IMR-90 (cell line): ENCODE measurements at regions not wholly inside any gene's neighbourhood (a gene's known extent, or its start where the extent isn't known, plus 50 kb on each side); places are given as distances from the start of the nearest gene placed in this dataset.

Experiments
- ATAC-seq: fragments of 200-7000 bp; cut with Tn5 transposase; 2 replicates; pipeline ENCODE4 v1.9.1; 2020; ENCODE audit warnings: low read depth, mild to moderate bottlenecking, moderate library complexity
- BruUV-seq: library from RNA; stranded (reverse); fragments of 400-500 nt; replicated peaks from 2 replicates; lab custom pipeline; 2021; lab: Mats Ljungman, UMichigan
- CTCF ChIA-PET: fragments of 300-600 bp; formaldehyde crosslinking; extraction: SDS; loops from one replicate; lab custom pipeline; 2021; ENCODE audit warnings: antibody characterized with exemption; lab: Yijun Ruan, JAX
- POLR2A ChIA-PET: fragments of 300-600 bp; sonication (Branson Sonifier 250); formaldehyde crosslinking; loops from one replicate; lab custom pipeline; 2022; ENCODE audit warnings: antibody characterized with exemption; ENCODE audit not compliant: unreplicated experiment; lab: Charles Lee
- DNase-seq: peaks from one replicate; pipeline ENCODE4 v3.0.0; 2013
- H2AFZ ChIP-seq: replicated peaks from 2 replicates; pipeline ENCODE3; 2013; ENCODE audit warnings: low read length, mild to moderate bottlenecking; ENCODE audit not compliant: poor library complexity
- H2AK5ac ChIP-seq: 2 replicates; pipeline ENCODE4 v1.6.1; 2013; ENCODE audit warnings: low read depth, low read length, inconsistent platforms
- H2AK9ac ChIP-seq: replicated peaks from 2 replicates; pipeline ENCODE3; 2013; ENCODE audit warnings: mild to moderate bottlenecking, low read depth, low read length, moderate library complexity; ENCODE audit not compliant: poor library complexity
- H2BK120ac ChIP-seq: 2 replicates; pipeline ENCODE4 v1.6.1; 2013; ENCODE audit warnings: low read depth, low read length, inconsistent platforms
- H2BK15ac ChIP-seq: 3 replicates; pipeline ENCODE4 v1.6.1; 2013; ENCODE audit warnings: low read depth, low read length, inconsistent platforms
- H2BK20ac ChIP-seq: 2 replicates; pipeline ENCODE4 v1.6.1; 2013; ENCODE audit warnings: low read depth, mild to moderate bottlenecking, inconsistent platforms, low read length, moderate library complexity
- H2BK5ac ChIP-seq: 2 replicates; pipeline ENCODE4 v1.6.1; 2013; ENCODE audit warnings: mild to moderate bottlenecking, low read depth, low read length, inconsistent platforms; ENCODE audit not compliant: poor library complexity, severe bottlenecking
- H3K14ac ChIP-seq: replicated peaks from 2 replicates; pipeline ENCODE4 v1.6.1; 2013; ENCODE audit warnings: low read depth, low read length, inconsistent platforms
- H3K18ac ChIP-seq: 2 replicates; pipeline ENCODE4 v1.6.1; 2013; ENCODE audit warnings: low read depth, low read length, control low read depth
- H3K23ac ChIP-seq: 2 replicates; pipeline ENCODE4 v1.6.1; 2013; ENCODE audit warnings: low read depth, low read length, inconsistent platforms
- H3K27ac ChIP-seq: 2 replicates; pipeline ENCODE4 v1.5.1; 2013; ENCODE audit warnings: mild to moderate bottlenecking, control low read depth, low read length; ENCODE audit not compliant: insufficient read depth
- H3K27me3 ChIP-seq: 2 replicates; pipeline ENCODE4 v1.6.1; 2013; ENCODE audit warnings: low read length; ENCODE audit not compliant: control insufficient read depth, insufficient read depth
- H3K36me3 ChIP-seq: 2 replicates; pipeline ENCODE4 v1.6.1; 2013; ENCODE audit warnings: low read length, mixed read lengths; ENCODE audit not compliant: control insufficient read depth, insufficient read depth
- H3K4ac ChIP-seq: 2 replicates; pipeline ENCODE4 v1.6.1; 2013; ENCODE audit warnings: low read depth, low read length, inconsistent platforms
- H3K4me1 ChIP-seq: 2 replicates; pipeline ENCODE4 v1.6.1; 2013; ENCODE audit warnings: low read length, mixed read lengths; ENCODE audit not compliant: control insufficient read depth, insufficient read depth
- H3K4me2 ChIP-seq: 2 replicates; pipeline ENCODE4 v1.6.1; 2013; ENCODE audit warnings: low read depth, mild to moderate bottlenecking, control low read depth, low read length, moderate library complexity
- H3K4me3 ChIP-seq: 2 replicates; pipeline ENCODE4 v1.5.1; 2013; ENCODE audit warnings: low read depth, mild to moderate bottlenecking, control low read depth, low read length, moderate library complexity; ENCODE audit not compliant: insufficient read depth
- H3K56ac ChIP-seq: 2 replicates; pipeline ENCODE4 v1.6.1; 2013; ENCODE audit warnings: low read length, inconsistent platforms; ENCODE audit not compliant: insufficient read depth; ENCODE audit errors: extremely low read depth
- H3K79me1 ChIP-seq, 2 experiments: 2 replicates each; pipeline ENCODE4 v1.6.1; 2013; ENCODE audit warnings: low read length in 2 of 2, inconsistent platforms in 1 of 2, low read depth in 1 of 2
- H3K9ac ChIP-seq: 2 replicates; pipeline ENCODE4 v1.6.1; 2013; ENCODE audit warnings: low read depth, low read length, control low read depth
- H3K9me1 ChIP-seq: 2 replicates; pipeline ENCODE4 v1.6.1; 2013; ENCODE audit warnings: low read length, inconsistent platforms; ENCODE audit not compliant: insufficient read depth
- H3K9me3 ChIP-seq: 2 replicates; pipeline ENCODE4 v1.6.1; 2013; ENCODE audit warnings: low read length; ENCODE audit not compliant: control insufficient read depth, insufficient read depth
- H4K20me1 ChIP-seq: 2 replicates; pipeline ENCODE4 v1.6.1; 2013; ENCODE audit warnings: low read length, inconsistent platforms; ENCODE audit not compliant: insufficient read depth
- H4K5ac ChIP-seq: 2 replicates; pipeline ENCODE4 v1.6.1; 2013; ENCODE audit warnings: mild to moderate bottlenecking, low read depth, low read length, control low read depth
- H4K8ac ChIP-seq, 2 experiments: 2 replicates each; pipeline ENCODE4 v1.6.1; 2013; ENCODE audit warnings: low read depth in 2 of 2, low read length in 2 of 2, control low read depth in 1 of 2, inconsistent platforms in 1 of 2
- H4K91ac ChIP-seq: 2 replicates; pipeline ENCODE4 v1.6.1; 2013; ENCODE audit warnings: low read depth, low read length, inconsistent platforms; ENCODE audit not compliant: insufficient read depth
- SMC3 ChIP-seq: fragments of 150-350 bp; IDR thresholded peaks from 2 replicates; pipeline ENCODE4 v1.6.1; 2016; ENCODE audit warnings: low read depth, mild to moderate bottlenecking, antibody characterized with exemption, low read length, moderate library complexity
- WGBS, 2 experiments: methylation state at CpG; one replicate each; pipeline versions ENCODE4 v1.1.5 to v1.1.7; 2013; ENCODE audit warnings: missing lambda C conversion rate in 2 of 2; ENCODE audit not compliant: insufficient read length in 1 of 2; ENCODE audit errors: extremely low coverage in 2 of 2; 5-methylcytosine and 5-hydroxymethylcytosine counted together
- dilution Hi-C: fragments of 300-500 bp; cut with HindIII; formaldehyde crosslinking; loops from one replicate; pipeline ENCODE4 v1.14.3; 2018; ENCODE audit warnings: low sequenced_read_pairs; ENCODE audit not compliant: unreplicated experiment
- in situ Hi-C: fragments of 300-500 bp; cut with MboI; formaldehyde crosslinking; loops from 3 replicates; pipeline ENCODE4 v1.14.3; 2019; ENCODE audit warnings: low sequenced_read_pairs, inconsistent platforms, mixed read lengths
- intact Hi-C: fragments of 100-400 bp; cut with micrococcal nuclease; formaldehyde crosslinking; loops from 2 replicates; pipeline ENCODE4 v1.10.0; 2022

DNA sequence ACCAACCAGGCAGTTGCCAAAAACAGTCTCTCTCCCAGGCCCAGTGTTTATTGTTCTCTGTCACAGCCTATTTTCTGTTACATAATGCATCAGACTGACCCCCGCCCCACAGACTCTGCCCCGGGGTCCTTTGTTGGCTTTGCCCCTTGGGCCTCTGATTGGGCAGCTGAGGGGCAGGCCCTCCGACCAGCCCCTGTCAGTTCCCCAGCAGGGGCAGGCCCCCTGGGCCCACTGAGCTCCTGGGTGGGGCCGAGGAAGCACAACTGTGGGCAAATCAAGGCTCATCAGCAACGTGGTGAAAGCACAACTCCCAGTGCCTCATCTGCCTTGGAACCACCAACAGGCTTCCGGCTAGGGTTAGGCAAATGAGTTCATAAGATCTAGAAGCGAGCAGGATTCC, 160.1 kb upstream of the MYCN start:
- no peak overlapping the region for H3K14ac ChIP-seq
- H2BK15ac ChIP-seq, result no peak overlapping the region
- no peaks in the 10 kb centered on the region for H3K79me1 ChIP-seq
- intact Hi-C loops (no loop called here), in situ Hi-C loops (no loop called here), dilution Hi-C loops (no loop called here)
- H4K91ac ChIP-seq, result no peak overlapping the region
- no peak overlapping the region for H3K4me3 ChIP-seq
- H3K9ac ChIP-seq, result no peak overlapping the region
- no peak overlapping the region for H3K18ac ChIP-seq
- DNase-seq, result no peak
- ChIA-PET CTCF (no interaction called here), POLR2A (no interaction called here)
- no peaks in the 10 kb centered on the region for H3K27me3 ChIP-seq
- no peak overlapping the region for H2BK20ac ChIP-seq
- BruUV-seq, result no TSS peak
- H3K36me3 ChIP-seq, result no peaks in the 10 kb centered on the region
- H2BK5ac ChIP-seq, result no peak overlapping the region
- H3K27ac ChIP-seq, result no peak overlapping the region
- H3K56ac ChIP-seq, result no peak overlapping the region
- no peak for TF ChIP-seq SMC3
- no peaks in the 10 kb centered on the region for H3K9me1 ChIP-seq
- H3K9me3 ChIP-seq, result peaks cover 34% of the 10 kb centered on the region
- no peak overlapping the region for H3K23ac ChIP-seq
- H3K4ac ChIP-seq, result no peak overlapping the region
- H3K4me1 ChIP-seq, result no peaks in the 10 kb centered on the region
- no peak for ATAC-seq
- H4K20me1 ChIP-seq, result no peaks in the 10 kb centered on the region
- no peak overlapping the region for H2AFZ ChIP-seq
- H2BK120ac ChIP-seq, result no peak overlapping the region
- no peak overlapping the region for H3K4me2 ChIP-seq
- H2AK9ac ChIP-seq, result no peak overlapping the region
- H4K8ac ChIP-seq, result no peak overlapping the region
- H4K5ac ChIP-seq, result no peak overlapping the region
- WGBS, 2 experiments, result 60% methylated on average over 1 of the region's 7 CpGs; no CpG with 5 or more reads in 1 of the 2 experiments
- no peak overlapping the region for H2AK5ac ChIP-seq
